Adrenal gland (tissue), 5 donors: ENCODE measurements at regions not wholly inside any gene's neighbourhood (a gene's known extent, or its start where the extent isn't known, plus 50 kb on each side); places are given as distances from the start of the nearest gene placed in this dataset.

Source experiments
- POLR2A ChIP-seq, 2 donors: fragments of 450-650 bp; IDR thresholded peaks; one replicate each; pipeline ENCODE4 v1.6.1; 2017; ENCODE audit warnings: antibody characterized with exemption in 2 of 2, mild to moderate bottlenecking in 2 of 2, moderate library complexity in 1 of 2
- TF ChIP-seq, protein P1 (sequence below), 6 experiments: fragments of 450-650 bp in 4 of 6; fragments of 200-600 bp in 2 of 6; sonication (generic) in 1 of 6; IDR thresholded peaks; 1 replicate in 5 of 6; 2 replicates in 1 of 6; pipeline versions ENCODE4 v1.5.1 to v1.8.0; 2016 to 2021; ENCODE audit warnings: antibody characterized with exemption in 6 of 6, mild to moderate bottlenecking in 2 of 6, moderate library complexity in 1 of 6
- donor health status: DM: no; HTN: no; CAD: no.

GRCh38 chr1:10900691-10901090 is 104.2 kb upstream of the CASZ1 start:
- TF ChIP-seq, protein P1, sequence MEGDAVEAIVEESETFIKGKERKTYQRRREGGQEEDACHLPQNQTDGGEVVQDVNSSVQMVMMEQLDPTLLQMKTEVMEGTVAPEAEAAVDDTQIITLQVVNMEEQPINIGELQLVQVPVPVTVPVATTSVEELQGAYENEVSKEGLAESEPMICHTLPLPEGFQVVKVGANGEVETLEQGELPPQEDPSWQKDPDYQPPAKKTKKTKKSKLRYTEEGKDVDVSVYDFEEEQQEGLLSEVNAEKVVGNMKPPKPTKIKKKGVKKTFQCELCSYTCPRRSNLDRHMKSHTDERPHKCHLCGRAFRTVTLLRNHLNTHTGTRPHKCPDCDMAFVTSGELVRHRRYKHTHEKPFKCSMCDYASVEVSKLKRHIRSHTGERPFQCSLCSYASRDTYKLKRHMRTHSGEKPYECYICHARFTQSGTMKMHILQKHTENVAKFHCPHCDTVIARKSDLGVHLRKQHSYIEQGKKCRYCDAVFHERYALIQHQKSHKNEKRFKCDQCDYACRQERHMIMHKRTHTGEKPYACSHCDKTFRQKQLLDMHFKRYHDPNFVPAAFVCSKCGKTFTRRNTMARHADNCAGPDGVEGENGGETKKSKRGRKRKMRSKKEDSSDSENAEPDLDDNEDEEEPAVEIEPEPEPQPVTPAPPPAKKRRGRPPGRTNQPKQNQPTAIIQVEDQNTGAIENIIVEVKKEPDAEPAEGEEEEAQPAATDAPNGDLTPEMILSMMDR (IDR thresholded peaks at IDR 0.05) = no peak
- TF ChIP-seq POLR2A (IDR thresholded peaks at IDR 0.05) = no peak
